GM21576 (cell line): ENCODE measurements at regions not wholly inside any gene's neighbourhood (a gene's known extent, or its start where the extent isn't known, plus 50 kb on each side); places are given as distances from the start of the nearest gene placed in this dataset.

Experiments
- ATAC-seq: cut with Tn5 transposase; IDR thresholded peaks from one replicate; pipeline ENCODE4 v1.9.1; 2021; ENCODE audit warnings: mild to moderate bottlenecking, moderate library complexity; ENCODE audit not compliant: unreplicated experiment

DNA sequence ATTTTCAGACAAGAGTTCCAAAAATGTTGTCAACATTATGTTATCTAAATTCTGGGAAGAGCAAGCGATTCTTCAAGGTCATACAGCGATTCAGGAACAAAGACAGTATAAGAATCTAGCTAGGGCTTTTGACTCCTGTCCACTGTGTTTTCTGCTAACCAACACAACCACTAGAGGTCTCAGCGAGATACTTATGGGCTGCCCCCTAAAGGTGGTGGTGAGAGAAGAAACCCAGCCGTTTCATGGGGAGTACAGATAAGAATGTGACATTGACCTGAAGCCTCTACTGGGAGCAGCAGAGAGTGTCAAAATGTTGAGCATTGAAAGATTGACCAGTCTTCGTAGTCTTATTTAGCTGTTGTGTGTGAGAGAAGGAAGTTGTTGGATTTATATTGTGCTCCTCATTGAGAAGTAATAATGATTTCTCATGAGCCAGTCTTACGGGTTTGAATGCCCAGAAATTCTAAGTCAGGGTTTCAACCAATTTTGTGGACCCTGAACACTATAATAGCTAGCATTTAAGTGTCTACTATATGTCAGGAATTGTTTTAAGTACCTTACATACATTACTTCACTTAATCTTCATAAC lies 168.3 kb downstream of the SPRY1 start:
- peak; percentile 100 for ATAC-seq

DNA sequence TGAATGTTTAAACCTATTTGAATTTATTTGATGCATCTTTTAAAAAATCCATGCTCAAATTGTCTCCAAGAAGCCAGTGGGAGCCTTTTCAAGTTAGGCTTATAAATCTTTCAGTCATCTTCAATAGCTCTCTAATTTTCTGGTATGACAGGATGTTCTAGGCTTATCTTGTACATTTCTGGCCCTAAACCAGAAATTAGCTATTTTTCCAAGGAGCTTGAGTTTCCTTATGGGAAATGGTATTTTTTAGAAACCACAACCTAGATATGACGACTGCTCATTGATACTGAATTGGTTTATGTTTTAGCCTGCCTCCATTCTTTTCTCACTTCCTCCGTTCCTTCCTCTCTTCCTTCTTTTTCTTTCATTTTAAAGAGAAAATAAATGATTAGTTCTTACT lies 172.3 kb downstream of the SPRY1 start:
- no peak for ATAC-seq

DNA sequence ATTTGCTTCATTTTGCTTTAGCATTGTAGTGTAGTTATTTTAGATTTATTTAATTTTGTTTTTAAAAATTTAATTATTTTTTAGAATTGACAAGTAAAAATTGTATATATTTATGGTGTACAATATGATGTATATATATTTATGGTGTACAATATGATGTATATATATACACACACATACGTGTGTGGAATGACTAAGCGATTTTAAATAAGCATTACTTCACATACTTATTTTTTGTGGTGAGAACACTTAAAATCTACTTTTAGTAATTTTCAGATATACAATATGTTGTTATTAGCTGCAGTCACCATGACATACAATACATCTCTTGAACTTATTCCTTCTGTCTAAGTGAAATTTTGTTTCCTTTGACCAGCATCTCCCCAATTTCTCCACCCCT lies 172.9 kb downstream of the SPRY1 start:
- no peak for ATAC-seq

DNA sequence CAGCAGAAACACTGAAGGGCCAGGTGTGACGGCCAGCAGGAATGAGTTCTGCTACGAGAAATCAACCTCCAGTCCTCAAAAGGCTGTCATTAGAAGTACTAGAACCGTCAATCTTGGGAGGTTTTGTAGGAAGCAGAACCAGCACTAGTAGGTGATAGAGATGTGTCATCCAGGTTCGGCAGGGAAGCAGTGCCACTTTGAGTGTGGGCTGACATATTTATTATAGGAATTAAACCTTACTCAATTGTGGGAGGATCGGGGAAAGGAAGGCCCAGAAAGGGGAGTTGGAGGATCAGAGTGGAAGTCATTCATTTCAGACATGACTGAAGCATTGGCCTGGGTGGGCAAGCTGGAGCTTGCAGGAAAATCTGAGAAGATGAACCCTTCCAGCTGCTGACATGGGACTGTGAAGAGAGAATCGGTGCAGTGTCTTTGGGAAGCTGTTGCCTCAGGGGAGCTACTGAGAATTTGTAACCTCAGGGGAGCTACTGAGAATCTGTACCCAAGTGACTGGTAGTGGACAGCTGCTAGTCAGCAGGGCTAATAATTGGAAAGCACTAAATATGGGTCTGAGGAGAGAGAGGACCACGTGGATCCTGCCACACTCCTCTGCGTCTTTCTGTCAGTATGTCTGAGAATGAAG lies 177.4 kb downstream of the SPRY1 start:
- ATAC-seq = no peak

DNA sequence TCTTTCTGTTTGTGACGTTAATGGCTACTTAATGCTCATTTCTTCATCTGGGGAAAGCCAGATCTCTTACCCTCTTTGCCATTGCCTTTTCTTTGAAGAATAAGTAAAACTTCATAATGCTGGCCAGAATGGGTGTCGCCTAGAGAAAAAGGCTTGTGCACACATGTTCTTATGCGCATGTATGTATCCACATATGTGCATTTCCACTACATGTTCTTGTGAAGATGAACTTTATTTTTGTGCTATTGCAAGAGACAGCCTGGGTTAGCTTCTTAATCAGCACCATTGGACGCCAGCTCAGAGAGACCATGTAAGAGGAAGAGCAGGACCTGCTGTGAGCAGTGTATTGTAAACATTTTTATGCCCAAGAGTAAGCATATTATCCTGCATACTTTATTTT lies 178.7 kb downstream of the SPRY1 start:
- no peak for ATAC-seq

DNA sequence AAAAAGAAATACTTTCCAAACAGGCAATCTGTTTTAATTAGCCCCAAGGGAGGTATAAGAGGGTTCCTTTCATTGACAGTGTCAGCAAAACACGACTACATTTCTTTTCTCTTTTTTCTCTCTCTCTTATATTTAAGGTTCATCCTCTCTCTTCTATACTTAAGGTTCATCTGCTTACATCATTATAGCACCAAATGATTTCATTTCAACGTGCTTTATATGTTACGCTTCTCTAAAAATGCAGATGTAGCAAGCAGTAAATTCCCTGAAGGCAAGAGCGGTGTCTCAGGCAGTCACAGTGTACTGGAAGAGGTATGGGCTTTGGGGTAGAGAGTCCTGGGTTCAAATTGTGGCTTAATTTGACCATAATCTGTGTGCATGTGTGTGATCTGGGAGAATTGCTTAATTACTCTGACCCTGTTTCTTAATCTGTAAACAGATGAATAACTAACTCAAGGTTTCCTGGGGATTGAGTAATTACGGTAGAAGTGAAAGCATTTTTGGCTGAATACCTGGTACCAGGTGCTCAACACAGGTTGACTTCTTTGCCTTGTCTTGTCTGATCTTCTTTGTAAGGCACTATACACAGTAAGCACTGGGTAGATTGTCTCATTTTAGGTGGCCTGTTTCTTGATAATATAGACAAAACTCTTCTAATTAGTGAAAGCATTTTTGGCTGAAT lies 180.8 kb downstream of the SPRY1 start:
- ATAC-seq = no peak

DNA sequence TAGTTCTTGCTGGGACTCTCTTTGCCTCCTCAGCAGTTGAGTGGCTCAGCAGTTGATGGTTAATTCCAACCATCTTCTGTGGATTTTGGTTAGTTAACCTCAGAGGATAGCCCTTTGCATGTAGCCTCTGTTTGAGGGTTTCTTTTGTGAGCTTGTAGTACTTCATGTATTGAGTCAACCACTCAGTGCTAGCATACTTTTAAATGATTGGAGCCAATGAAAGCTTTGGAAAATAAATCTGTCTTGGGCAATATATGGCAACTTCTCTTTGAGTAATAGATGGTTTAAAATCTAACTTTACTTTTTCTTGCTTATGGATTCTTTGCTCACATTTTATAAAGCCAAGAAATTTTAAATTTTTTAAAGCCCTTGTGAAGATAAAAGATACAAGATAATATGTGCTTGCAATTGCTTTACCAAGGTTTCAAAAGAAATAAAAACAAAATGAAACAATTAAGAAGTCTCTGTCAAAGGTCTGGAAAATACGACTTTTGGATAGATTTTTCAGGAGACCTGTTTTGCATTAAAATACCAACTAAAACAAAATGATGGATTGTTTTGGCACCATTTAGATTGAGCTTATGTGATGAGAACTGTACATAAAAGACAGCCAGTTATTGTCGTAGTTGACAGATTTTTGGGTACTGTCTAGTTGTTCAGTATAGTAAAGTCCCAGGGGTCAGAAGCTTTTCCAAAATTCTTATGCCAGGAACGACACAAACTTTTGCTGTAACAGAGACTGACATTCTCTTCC lies 181.9 kb downstream of the SPRY1 start:
- no peak for ATAC-seq

DNA sequence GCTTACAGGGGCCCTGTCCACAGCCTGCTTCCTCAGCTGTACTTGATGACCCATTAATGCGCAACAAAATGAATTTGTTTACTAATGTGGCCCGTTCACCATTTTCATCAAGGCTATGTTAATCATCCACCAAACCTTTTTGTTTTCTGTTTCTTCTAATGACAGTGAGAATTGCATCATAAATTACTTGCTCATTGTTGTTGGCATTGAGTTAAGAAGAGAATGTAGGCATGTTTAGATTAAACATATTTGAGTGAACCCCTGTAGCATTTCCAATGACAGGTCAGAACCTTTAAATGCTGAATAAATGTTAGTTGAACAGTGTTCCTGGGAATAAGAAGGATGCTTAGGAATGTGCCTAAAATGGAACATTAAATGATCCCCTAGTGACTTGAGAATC lies 183.4 kb downstream of the SPRY1 start:
- no peak for ATAC-seq

DNA sequence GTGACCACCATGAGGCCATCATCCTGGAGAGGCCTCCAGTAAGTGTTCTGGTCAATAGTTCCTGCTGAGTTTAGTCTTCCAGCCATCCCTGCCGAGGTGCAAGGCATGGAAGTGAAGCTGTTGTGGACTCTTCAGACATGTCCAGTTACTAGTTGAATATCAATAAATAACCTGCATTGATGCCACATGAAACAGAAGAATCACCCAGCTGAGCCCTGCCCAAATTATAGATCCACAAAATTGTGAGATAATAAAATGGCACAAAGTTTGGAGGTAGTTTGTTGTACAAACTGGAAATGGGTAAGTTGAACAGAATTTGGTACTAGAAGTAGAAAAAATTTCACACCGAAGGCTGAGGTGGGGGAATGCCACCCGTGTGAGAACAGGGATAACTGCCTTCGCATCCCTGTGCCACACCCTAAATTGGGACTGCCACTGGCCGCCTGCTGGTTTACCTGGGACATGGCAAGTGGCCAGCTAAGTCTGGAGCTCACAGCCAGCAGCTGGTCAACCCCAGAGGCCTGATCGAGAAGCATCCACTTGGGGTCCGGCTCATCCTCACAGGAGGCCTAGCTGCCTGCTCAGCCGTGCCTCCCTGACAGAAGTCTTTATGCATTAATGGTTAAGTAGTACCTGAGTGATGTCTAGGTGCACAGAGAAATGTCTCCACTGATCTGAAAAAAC lies 184.5 kb downstream of the SPRY1 start:
- ATAC-seq = no peak

DNA sequence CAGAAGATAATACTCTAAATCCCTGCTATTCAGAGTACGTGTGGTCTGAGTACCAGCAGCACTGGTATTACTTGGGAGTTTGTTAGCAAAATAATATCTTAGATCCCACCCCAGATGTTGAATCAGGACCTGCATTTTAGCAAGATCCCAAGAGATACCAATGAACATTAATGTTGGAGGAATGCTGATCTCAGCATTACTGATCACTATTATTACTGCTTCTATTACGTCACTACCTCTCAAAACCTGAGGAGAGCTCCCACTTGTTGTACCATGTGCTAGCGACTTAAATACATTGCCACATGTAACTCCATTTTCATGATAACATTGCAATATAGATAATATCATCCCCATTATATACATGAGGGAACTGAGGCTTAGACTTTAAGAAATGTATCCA lies 185.2 kb downstream of the SPRY1 start:
- no peak for ATAC-seq

DNA sequence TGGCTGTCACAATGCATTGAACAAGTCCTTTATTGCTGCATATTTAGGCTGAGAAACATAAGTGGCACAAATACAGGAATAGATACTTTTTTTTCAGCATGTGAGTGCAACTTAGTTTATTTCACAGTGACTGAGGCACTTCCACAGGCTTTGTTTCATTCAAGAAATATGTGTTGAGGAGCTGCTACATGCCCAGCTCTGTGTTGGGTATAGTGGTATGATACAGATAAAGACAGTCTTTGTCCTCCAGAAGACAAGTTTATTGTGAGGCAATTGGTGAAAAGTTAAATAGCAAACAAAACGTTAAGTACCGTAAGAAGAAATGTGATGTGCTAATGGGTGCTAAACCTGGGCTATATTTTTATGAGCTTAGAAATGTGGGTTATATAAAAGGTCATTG lies 186.4 kb downstream of the SPRY1 start:
- no peak for ATAC-seq

DNA sequence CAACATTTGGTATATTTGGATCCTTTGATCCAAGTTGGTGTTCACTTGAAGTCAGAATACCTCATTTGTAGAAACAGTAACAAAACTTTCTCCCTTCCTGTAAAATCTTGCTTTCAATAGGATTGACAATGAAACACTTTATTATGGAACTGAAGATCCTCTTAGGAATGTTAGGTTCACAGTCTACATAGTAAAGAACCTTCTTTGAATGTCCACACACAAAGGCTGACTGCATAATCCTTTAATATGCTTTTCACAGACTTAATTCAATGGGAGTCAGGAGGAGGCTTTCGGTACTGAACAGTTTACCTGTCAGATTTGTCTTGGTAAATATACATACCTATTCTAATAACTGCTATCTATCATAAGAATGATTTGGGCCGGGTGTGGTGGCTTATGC lies 188.5 kb downstream of the SPRY1 start:
- no peak for ATAC-seq

DNA sequence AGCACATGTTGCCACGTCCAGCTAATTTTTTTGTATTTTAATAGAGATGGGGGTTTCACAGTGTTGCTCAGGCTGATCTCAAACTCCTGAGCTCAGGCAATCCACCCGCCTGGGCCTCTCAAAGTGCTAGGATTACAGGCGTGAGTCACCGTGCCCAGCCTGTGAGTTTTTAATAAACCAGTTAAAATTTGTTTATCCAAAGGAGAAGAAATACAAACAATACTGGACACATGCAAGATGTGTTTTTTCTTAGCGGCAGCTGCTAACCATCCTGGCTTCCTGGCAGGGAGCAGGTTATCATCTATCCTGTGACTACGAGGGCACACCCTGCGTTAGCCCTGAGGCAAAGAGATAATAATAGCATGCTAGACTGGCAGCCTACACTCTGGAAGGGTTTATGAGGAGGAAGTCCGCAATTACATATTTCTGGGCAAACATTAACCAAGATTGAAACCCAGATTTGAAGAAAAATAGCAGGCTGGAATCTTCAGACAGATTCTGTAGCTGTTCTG lies 191.4 kb downstream of the SPRY1 start:
- peak; percentile 14 for ATAC-seq

DNA sequence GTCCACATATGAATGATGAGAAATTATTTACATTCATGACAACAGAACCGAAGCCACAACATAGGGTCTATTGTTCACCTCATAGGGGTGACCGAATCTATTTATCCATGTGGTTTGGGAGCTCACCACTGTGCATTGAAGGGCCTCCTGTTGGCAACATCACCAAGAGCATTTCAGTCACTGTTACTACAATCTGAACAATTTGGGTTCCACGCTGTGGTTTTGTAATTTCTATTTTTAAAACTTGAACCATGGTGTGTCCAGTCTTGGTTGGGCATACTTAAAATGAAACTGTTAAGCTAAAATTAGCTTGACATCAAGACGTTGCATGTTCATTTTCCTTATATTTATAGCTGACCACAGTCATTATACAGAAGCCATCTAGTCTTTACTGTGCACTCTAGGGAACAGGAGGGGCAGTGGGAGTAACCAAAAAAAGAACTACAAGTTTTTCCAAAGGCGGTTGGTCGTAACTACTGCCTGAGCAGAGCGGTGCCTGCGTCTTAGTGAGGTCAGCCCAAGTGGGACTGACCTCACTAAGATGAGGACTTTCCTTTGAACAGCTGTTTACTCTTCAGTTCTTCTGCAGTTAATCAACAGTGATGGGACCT lies 192.1 kb downstream of the SPRY1 start:
- peak; percentile 65 for ATAC-seq

DNA sequence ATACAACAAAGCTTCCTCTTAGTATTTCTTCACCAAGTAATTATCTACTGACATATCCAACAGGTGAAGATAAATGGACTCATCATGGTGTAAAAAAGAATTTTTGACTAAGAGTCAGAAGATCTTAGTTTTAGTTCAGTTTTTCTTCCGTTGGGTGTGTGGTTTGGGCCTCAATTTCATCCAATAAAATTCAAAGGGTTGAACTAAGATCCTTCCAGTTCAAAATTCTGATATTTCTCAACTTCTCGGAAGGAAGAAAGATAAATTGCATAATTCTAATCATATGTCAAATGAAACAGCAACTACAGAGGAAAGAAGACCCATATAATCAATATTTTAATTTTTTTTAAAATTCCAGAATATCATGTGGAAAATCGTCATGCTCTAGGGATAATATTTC lies 192.7 kb downstream of the SPRY1 start:
- ATAC-seq = no peak

DNA sequence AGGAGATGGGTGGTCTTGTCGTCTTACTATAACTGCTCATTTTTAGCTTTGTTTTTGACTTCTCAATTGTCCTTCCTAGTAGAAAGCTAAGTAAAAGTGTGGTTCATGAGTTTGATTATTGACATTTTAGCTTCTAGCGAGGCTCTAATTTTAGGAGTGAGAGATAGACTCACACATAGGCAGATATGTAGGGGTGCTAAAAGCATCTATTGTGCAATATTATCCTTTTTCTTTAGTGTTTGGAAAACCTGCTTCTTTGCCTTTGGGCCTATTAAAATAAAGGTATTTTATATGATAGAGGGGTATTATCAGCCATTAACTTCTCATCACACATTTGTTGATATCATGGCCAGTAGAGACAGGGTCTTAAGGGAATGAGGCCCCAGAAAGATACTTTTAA lies 195.3 kb downstream of the SPRY1 start:
- ATAC-seq = no peak

DNA sequence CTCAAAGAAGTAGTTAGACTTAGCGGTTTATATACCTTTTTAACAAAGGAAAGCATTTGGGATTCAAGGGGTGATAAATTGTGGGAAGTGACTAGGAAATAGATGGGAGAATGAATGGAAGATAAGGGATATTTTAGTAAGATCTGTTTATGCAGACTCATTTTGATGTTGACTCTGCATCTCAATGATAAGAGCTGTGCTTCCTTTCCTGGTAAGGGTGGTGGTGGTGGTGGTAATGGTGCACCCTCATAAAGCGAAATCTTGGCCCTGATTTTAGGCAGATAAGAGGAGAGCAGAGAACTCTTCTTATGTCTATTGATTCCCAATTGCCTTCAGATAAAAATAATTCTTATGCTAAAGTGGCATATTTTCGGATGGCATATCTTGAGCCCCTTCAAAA lies 197.1 kb downstream of the SPRY1 start:
- ATAC-seq = no peak

DNA sequence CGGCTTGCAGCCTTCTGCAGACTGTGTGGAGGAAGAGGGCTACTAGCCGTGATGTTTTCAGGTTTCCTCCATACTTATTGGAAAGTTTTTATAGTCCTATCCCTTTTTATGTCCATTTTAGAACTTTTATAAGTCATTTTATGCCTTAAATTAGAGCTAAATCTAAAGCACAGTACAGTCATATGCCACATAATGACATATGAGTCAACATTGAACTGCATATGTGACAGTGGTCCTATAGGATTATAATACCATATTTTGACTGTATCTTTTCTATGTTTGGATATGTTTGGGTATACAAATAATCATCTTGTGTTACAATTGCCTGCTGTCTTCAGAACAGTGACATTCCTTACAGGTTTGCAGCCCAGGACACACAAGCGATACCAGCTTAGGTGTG lies 200.2 kb downstream of the SPRY1 start:
- no peak for ATAC-seq

DNA sequence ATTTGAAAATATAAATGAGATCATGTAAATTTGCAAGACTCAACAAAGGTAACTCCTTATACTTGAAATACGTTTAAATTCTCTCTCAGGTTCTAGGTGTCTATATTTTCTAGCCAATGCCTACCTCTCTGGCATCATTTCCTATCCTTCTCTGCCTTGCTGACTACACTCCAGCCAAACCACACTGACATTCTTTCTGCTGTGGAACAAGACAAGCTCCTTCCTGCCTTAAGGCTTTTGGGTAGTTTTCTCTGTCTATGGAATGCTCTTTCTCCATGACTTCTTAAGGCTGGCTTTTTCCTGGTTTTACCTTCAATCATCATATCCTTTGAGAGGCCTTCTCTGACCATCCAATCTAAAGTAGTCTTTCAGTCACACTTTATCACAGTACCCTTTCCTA lies 201.0 kb downstream of the SPRY1 start:
- ATAC-seq = no peak

DNA sequence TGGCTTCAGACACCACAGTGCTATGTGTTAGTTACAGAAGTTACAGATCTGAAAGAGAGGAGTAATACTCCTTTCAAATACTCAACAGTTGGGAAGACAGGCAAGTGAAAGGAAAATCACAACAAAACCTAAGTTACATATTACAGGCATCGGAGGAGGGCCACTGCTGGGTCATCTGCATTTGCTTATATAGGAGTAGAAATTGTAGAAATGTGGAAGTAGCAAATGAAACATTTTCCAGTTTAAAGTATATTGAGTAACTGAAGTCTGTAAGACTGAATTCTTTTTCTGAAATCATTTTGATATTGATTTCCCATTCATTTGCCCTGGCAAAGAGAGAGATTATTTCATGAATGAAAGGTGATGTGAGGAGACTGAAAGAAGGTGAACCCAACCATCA lies 201.7 kb downstream of the SPRY1 start:
- no peak for ATAC-seq
